Globus pallidus (tissue), 1 donor: ENCODE measurements at regions not wholly inside any gene's neighbourhood (a gene's known extent, or its start where the extent isn't known, plus 50 kb on each side); places are given as distances from the start of the nearest gene placed in this dataset.
A peak's percentile ranks its signal among the peaks of the same experiment; 100 is the strongest.

Experiments used
- DNase-seq: peaks from one replicate; pipeline ENCODE4 v3.0.0-alpha.2; 2015; ENCODE audit warnings: low spot score

DNA sequence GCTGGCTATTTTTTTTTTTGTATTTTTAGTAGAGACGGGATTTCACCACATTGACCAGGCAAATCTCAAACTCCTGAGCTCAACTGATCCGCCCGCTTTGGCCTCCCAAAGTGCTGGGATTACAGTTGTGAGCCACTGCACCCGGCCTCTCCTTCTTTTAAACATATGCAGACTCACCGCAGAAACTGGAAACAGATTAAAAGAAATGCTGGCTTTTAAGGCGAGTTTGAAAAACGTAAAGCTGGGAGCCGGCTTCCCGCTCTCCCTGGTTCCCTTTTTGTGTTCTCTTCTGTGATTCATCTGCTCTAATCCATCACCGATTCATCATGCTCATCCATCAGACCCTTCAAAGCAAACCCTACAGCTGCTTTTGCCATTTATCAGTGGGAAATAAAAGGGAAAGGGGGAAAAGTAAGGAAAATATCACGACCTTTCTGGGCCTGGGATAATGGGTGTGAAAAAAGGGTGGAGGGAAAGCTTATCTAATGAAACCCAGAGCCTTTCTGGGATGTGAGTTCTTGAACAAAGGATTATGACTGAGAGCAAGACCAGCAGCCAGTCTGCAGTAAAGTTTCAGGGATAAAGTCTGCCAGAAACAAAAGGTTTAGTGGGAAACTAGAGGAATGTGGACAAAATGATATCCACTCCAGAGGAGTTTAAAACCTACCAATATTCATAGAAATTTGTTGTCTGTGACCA lies 92.3 kb upstream of the LRIG1 start:
- no peak for DNase-seq

DNA sequence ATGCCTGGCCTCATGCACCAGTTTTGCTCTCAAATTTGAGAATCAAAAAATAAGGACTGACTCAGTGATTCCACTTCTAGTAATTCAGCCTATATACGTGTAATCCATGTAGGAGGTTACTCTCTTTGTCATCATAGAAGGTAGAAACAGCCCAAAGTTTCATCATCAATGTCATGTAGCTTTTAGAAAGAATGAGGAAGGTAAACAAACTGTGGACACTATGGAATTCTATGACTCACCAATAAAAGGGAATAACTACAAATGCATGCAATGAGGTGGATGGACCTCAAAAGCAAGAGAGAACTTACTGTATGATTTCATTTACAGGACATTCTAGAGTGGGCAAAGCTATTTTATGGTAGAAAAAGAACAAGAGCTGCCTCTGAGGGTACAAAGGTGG lies 93.2 kb upstream of the LRIG1 start:
- DNase-seq = no peak

DNA sequence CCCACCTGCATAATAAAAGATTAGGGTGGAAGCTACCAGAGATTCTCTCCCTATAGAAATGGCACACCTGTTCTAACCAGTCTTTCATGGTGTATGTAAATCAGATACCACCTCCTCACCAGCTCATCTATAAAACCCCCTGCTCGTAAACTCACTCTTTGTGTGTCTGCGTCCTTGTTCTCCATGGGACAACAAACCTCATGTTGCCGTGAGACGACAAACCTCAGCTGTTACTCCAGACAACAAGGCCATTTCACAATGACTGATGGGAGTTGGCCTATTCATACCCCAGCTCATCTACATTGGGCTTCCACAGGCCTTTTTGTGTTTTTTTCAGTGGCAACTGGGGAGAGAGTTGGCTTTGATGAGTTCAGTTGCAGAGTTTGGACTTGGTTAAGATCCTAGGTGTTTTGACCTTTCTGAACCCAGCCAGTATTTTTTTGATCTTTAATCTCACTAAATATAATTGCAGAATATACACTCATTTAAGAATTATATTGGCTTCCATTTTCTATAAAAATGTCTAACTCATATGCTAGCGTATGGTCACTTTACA lies 96.6 kb upstream of the LRIG1 start:
- no peak for DNase-seq

DNA sequence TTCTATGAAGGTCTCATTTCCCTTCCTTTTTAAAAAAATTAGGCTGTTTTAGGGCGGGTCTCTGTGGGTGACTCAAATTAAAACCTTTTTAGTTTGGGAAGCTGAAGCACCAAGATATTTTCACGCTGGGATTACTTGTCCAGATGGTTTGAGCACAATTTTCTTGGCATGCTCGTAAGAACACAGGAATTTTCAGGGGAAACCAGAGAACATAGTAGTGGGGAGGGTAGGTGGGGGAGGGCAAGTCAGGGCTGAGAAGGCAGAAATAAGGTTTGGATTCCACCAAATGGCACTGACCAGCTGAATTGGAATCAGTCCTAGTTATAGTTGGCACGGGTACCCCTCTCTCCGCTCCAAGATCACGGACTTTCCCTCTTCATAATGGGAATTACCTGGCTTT lies 97.3 kb upstream of the LRIG1 start:
- DNase-seq = no peak

DNA sequence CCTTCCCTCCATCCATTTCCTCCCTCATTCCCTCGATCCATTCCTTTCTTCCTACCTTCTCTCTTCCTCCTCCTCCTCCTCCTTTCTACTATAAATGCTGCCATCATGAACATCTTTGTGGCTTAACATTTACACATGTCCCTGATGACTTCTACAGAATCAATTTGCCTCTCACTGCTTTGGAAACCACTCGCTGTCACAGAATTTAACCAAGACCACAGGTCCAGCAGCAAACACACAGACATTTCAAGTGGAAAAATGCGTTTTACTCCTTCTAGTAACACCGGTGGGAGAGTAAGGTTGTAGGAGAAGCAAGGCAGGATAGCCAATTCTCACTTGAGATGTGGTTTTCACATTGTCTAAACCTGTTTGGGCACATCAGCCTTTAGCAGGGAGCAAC lies 101.4 kb upstream of the LRIG1 start:
- no peak for DNase-seq

DNA sequence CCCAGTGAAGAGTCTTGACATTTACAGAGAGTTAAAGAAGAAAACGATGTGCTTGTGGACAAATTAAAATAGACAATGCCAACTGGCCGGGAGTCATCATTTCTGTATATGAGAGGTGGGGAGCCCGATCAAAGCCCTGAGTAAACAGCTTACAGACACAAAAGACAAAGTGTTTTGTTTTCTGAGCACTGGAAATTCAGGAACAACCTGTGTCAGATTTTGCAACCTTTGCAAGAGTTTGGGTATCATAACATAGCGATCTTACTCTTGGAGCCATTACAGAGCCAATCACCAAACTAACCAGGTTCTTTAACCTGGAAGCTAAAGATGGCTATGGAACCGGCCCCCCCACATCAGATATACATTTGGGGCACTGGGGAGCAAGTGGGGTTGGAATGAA lies 101.9 kb upstream of the LRIG1 start:
- DNase-seq = no peak

DNA sequence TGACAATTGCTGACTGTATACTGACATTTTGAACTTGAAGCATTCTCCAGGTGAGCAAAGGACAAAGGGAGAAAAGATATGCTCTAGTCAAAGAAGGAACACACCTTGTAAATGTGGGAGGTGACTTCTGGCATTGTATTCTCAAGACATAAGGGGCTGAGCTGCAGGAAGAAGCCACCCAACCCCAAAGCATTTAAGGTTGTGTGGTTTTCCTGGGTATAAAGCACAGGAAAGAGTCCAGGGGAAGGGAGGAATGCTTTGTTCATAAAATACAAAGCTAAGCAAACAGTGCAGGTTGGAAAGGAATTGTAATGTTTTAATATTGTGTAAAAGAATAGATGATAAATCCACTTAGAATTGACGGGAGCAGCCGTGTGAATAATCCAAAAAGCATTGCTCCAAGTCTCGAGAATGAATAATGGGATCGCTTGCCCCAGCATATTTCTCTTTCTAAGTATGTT lies 102.4 kb upstream of the LRIG1 start:
- DNase-seq = no peak

DNA sequence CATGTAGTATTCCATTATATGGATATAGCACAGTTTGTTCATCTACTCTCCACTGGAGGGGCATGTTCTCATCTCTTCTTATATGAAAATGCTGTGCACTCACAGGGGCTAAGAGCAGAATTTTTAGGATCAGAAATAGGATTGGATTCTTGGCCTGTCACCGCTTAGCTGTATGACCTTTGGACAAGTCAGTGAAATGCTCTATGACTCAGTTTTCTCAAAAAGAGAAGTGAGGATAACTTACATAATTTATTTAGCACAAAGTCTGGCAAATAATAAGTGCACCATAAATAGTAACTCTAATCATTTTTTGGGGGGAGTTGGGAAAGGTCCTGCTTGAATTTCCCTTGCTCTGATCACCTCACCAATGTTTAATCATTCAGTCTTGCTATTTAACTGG lies 103.7 kb upstream of the LRIG1 start:
- no peak for DNase-seq

DNA sequence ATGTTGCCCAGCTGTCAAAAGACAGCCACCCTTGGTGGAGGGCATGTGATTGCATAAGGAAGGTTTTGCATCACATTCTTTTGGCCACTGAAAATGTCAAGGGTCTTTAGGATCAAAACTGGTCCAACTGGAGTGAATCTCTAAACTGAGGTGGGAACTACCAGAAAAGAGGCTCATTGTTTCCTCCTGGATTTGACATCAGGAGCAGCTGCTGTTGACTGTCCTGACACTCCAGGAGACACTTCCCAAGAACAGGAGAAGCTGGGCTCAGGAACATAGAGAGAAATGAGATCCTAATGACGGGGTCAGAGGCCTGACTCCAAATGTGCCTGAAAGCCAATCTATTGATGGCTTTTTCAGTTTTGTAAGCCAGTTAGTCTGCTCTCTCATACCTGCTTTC lies 105.3 kb upstream of the LRIG1 start:
- no peak for DNase-seq

DNA sequence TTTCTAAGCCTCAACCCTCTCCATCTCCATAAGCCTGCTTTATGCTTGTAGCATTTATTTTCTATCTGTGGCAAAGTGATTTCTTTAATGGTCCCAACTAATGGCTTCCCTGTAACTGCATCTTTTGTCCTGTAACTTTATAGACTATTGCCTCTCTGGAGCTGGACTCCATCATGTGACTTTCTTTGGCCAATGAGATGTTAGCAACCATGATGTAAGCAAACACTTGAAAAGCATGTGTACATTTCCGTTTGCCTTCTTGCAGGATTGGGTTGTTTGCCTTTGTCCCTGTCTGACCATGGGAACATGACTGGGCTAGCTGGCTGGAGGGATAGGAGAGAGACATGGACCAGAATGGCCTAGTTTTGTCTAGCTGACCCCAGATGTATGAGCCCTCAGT lies 106.0 kb upstream of the LRIG1 start:
- DNase-seq = no peak

DNA sequence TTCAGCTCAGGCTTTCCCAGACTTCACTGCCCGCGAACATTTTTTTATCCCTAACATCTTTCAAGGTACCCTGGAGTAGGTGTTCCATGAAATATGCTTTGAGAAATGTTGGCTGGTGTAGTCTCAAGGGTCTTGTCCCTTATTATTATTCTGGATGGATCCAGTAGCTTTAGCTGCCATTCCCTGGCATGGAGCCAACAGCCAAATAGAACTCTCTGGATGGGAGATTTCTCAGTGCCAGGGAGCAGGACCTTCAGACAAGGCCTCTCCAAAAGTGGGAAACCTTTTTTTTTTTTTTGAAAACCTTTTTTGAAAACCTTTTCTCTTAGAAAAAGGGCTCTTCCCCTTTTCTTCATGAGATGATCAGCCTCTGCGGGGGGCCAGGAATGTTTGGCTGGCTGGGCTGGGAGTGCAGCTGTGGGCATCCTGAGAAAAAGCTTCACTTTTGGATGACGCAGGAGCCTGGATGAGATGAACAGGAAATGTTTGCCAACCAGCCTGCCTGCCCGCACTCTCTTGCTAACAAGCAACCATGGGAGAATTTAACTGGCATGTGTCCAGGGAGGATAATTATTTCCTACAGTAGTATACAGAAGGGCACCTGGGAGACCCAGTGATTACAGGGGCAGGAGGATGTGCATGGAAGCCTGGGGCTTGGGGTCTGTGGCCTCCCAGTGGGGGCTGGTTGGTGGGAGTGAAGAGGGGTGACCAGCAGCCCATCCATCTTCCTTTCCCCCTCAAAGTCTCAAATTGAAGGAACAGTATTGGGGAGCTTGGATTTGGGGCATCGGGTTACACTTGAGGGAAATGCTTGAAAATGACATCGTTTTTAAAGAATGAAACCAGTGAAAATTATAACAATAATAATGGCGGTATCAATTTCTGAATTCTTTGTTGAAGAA lies 109.1 kb upstream of the LRIG1 start:
- DNase-seq = peak; percentile 45

DNA sequence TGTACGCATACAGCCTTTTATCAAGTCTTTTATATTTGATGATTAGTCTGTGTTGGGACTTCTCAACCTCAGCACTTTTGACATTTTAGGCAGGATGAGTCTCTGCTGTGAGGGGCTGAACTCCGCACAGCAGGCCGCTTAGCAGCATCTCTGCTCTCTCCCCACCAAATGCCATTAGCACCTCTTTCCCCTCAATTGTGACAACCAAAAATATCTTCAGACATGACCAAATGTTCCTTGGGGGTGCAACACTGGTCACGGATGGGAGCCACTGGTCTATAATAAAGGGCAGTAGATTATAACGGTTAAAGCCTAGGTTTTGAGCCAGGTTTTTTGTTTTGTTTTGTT lies 109.7 kb upstream of the LRIG1 start:
- no peak for DNase-seq

DNA sequence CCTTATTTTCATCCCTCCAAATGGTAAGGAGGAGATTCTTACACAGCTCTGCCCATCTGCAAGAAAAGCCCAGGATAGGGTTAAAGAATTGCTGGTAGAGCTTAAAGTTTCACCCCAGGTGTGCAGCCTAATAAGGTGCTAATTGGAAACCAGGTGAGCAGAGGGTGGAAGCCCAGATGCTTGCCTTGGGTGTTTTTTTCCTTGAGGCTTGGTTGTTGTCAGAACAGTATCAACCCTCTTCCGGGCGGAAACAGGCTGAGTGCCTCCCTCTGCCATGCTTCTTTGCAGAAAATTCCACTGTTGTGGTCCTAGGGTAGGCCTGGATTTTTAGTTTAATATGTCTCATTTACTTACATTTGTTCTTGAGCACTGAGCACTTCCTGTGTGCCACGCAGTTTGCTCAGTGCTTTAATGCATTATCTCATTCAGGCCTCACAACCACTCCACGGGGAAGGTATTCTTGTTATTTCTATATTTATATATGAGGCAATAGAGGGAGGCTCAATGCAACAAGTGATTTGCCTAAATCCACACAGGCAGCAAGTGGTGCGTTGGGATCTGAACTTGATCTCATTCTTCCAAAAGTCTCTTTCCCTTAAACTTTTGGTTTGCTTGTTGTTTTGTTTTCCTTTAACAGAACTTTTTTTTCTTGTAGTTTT lies 115.0 kb upstream of the LRIG1 start:
- no peak for DNase-seq

DNA sequence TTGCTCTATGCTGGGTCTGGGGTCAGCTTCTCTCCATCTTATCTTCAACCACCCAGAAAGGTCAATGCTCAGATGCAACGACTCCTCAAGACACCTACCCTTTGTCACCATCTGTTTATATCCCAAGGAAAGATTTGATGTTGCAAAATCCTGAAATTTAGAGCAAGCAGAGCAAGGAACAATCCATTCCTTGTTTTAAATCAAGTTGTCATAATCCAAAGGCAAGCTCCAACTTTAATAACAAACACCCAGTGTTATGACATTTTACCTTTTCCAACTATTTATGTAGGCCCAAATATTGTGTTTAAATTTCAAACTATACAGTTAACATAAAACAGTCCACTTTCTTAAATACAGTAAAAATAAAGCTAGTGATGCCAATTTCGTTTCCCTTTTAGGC lies 116.5 kb upstream of the LRIG1 start:
- no peak for DNase-seq

DNA sequence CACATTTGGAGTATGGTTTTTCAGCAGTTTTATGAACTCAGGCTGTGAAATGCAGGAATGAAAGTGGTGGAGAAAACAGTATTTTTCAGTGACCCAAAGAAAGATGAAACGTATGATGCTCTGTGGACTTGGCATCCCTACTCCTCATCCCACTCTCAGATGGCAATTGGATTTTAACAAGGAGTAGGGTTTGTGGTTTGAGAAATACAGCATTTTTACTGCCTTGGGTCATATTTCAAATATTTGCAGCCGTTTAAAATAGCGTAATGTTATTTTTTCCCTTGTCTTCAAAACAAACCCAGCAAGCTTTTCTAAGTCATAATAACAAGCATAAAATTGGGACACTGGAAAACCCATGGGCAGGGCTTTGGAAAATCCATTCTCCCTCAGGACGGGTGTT lies 117.2 kb upstream of the LRIG1 start:
- DNase-seq = no peak

DNA sequence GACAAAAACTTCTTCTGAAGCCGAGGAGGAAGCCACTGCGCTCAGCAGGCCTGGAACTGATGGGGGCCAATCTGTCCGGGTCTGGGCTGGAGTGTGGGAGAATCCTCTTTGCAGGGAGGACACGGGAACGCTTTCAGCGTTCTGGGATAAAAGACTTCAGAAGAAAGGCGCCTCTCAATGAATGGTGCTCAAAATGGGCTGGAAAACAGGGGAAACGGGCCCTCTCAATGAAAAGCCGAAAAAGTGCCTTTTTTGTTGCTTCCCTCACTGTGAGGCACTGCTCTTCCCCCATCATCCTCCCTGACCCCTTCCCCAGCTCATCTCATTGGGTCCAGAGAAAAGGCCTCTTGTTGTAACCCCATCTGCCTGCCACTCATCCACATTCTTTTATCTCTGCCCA lies 119.5 kb upstream of the LRIG1 start:
- DNase-seq = peak; percentile 18

DNA sequence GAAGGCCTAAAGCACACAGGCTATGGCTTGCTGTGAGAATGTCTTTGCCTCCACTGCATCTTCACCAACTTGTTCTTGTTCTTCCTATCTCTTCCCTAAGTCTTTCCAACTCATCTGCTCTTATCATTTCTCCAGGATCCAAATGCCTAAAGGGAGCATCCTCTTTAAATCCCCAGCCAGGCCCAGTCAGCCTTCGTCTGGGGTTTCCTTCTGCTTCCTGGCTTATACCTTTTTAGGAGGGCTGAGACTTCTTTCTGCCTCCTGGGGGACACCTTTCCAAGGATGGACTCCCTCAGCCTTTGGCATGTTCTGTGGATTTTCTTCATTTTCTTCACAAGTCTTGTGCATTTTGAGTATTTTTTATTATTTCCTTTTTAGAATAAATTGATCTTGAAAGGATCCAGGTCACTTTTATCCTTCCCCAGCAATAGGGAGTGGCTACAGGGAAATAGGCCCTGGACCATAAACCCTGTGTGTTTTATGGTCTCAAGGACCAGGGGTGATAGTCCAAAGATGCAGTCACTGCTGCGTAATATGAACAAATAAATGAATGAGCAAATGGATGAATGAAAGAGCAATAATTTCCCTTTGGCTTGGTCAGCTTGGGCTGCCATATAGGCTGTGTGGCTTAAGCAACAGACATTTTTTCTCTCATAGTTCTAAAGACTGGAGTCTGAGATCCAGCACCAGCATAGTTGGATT lies 122.1 kb upstream of the LRIG1 start:
- no peak for DNase-seq

DNA sequence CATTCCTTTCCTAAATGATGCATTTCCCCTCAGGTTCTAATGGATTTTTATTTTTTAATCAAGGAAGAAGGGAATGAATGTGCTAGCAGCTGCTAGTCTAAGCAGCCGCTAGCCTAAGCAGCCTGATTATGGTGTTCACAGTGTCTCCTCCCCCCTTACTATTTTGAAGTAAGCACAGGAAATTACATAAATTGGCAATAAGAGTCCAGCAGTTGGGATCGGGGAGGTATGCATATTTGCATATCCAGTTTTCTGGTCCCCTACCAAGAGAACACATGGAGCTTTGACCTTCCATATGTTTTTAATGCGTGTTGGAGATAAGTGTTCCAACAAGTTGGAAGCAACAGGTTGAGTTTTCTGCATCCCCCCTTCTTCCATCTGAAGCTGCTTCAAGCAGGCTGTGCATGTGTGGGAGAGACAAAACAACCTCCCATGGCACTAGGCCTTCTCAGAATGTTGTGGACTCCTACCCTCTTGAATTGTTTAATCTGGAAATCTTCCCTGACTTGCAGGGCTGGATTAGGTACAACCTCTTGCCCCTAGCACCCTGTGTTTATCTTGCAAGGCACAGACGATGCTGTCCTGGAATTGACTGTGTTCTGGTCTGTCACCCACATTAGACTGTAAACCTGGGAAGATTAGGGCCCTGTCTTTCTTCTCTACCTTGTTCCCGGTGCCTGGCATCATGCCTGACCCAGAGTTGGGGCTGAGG lies 124.8 kb upstream of the LRIG1 start:
- DNase-seq = no peak

DNA sequence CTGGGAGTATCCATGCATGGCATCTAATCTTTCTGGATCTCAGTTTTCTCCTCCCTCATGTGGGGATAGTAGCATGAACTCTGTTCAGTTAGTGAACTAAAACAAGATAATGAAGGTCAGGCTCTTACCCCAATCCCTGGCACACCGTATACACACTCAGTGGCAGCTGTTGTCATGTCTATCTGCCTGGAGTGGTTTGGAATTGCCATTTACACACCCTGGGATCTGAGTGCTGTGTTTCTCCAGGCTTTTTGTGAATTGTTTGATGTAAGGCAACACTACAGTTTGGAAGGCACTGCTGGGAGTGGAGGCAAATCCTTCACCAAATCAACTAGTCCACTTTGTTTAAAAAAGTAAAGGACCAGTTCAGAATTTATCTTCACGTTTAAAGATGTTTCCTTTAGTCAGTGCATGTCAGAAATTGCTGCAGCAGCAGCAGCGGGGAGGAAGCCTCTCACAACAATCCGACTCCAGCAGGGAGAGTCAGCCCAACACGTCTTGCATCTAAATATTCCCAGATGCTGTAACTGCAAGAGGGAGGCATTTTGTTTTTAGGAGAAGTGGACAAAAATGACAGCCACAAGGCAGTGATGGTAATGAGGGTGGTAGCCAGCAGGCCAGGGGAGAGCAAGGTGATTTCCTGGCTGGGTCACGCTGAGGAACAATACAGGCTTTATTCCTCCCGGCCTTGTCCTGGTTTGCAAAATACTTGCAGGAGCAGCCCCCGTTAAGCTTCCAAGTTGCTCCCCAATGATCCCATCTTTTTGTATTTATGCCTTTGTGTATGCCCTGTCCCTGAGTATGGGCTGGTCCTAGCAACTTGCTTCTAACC lies 128.5 kb upstream of the LRIG1 start:
- no peak for DNase-seq

DNA sequence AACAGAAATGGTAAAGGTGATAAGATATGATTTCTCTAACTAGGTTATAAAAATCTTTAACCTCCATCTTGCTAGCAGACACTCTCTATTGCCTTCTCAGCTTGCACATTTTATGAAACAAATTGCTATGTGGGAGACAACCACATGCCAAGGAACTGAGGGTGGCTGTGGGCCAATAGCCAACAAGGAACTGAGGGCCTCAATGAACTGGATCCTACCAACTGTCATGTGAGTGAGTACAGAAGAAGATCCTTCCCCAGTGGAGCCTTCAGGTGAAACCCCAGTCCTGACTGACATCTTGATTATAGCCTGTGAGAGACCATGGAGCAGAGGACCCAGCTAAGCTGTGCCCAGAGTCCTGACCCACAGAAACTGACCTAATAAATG lies 129.2 kb upstream of the LRIG1 start:
- no peak for DNase-seq
